ENCODE measurements at regions not wholly inside any gene's neighbourhood (a gene's known extent, or its start where the extent isn't known, plus 50 kb on each side); places are given as distances from the start of the nearest gene placed in this dataset.

DNA sequence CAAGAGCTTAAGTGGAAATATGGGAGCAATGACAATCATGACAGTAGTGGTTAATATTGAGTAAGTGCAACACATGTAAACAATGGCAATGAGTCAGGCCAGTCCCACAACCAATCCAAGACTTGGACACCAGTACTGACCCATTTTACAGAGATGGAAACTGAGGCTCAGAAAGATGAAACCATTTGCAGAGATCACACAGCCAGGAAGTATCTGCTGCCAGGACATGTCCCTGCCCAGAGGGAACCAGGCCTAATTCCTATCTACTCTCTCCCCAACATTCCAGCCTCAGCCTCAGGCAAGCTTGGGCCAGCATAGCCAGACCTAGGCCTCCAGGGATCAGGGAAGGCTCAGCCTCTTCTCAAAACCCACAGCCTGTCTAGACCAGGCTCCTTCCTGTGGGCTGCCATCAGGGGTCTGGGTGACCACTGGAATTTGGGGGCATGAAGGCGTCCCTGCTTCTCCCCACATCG, 395.1 kb downstream of the MN1 start:
- no peak for DNase-seq

GRCh38 chr22:27407369-27407985, 394.1 kb downstream of the MN1 start:
- DNase-seq: no peak

- no peak for DNase-seq
Observed at GRCh38 chr22:27408068-27408467, 393.5 kb downstream of the MN1 start.

DNA sequence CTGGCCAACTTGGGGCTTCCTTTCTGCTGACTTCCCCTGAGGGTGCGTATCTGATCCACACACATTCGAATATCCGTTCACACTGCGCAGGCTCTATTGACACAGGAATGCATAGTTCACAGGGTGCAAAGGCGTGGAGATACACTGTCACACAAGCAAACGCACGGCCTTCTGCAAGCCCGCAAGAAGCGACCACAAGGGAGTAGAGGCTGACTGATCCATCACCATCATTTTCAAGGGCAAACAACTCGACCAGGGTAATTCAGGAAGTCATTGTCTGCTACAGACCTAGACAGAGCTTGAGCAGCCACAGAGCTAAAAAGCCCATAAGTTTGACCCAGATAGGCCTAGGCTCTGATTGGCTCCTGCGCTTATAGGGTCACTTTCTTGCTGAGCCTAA, 392.3 kb downstream of the MN1 start:
- DNase-seq: no peak

GRCh38 chr22:27412866-27413445, 388.6 kb downstream of the MN1 start:
- DNase-seq: no peak

- DNase-seq: no peak
Observed at GRCh38 chr22:27413702-27414101, 387.9 kb downstream of the MN1 start.

GRCh38 chr22:27416511-27417420, 384.8 kb downstream of the MN1 start:
- no peak for DNase-seq

- no peak for DNase-seq
Observed at GRCh38 chr22:27417421-27417814, 384.1 kb downstream of the MN1 start.

DNA sequence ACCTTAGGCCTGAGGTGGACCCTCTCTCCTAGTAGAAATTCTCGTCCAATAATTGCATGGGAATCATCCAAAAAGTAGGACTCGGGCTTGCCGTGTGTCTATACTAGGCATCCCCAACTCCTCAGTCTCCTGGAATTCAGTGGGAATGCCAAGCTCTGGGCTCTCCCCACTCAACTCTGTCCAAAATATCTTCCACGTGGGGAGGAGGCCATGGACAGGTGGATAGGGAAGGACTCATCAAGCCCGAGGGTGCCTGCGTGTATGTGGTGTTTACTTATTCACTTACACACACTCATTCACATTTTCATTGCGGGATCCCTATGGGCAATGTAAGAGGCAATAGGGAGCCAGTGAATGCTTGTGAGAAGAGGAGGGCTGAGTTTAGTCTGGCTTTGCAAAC, 383.3 kb downstream of the MN1 start:
- no peak for DNase-seq

- no peak for DNase-seq
Observed at GRCh38 chr22:27419473-27419872, 382.1 kb downstream of the MN1 start.

GRCh38 chr22:27420195-27420816, 381.2 kb downstream of the MN1 start:
- DNase-seq: no peak

- DNase-seq: no peak
Observed at GRCh38 chr22:27420817-27421361, 380.7 kb downstream of the MN1 start.

DNA sequence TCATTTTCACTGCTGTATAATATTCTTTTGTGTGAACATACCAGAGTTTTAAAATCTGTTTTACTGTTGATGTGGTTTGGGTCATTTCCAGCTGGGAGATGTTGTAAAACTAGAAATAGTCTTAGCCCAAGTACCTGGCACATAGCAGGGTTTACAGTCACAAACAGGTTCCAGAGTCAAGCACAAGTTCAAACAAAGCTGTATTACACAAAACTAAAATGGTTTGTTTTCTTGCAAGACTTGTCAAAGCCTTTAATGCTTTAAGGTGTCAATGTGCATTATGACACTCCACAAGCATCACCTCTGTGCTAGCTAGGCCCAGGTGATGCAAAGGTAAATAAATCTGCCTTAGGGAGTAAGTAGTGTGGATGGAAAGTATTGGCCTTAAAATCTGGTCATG, 379.1 kb downstream of the MN1 start:
- DNase-seq: no peak

DNA sequence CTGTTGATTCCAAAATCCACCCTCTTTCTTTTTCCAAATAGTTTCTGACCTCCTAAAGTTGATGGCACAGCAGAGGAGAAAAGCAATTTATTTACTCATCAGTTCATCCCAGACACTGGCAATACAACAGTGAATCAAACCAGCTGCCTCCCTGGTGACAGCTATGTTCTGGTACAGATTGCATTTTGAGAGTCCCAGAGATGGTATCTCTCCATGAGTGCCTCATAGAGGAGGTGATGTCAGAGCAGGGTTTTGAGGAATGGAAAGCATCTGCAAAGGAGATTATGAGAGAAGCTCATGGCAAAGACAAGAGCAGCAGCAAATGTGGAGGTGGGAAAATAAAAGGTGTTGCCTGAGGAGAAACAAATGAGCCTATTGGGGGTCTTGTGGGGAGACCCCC, 377.2 kb downstream of the MN1 start:
- DNase-seq: no peak

DNA sequence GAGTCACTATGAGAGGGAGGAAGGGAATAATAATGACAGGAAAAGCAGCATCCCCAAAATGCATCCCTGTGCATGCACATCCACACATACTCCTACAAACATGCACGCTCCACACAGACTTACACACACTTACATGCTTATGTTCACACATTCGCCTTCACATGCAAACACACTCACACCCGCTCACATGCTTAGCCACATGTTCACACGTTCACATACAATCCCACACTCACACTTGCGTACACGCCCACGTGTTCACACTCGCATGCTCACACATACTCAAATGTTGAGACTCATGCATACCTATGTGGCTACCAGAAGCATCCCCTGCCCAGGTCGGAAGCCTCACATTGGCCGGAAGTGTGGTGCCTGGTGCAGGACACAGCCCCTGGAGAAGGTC, 372.1 kb downstream of the MN1 start:
- no peak for DNase-seq

DNA sequence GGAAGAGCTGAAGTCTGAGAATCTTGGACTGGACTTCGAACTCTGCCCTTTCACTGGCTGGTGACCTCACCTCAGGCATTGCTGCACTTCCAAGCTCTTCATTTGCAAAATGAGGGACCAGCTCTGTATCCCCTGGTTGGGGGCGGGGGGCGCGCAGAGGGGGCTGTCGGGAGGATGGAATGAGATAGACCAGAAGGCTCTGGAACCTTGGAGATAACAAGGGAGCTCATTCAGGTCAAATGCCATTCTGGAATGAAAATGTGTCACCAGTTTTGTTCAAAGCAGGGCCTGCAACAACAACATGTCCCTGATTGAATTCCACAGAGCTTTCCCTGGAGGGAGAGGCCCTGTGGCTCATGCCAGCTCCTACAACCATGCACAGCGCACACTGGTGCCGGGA, 370.5 kb downstream of the MN1 start:
- no peak for DNase-seq

DNA sequence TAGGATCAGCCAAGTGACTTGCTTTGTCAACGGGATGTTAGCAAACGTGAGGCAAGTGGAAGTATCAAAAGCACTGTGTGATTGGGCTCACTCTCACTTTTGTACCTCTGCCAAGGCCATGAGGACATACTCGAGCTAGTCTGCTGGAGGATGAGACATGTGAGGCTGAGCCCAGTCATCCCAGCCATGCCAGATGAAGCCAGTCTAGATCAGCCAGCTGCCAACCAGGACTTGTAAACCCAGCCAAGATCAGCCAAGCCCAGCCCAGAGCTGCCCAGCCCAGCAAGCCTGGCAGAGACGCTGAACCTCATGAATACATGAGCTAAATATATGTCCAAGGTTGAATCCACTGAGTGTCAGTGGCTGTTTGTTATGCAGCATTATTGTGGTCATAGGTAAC, 369.7 kb downstream of the MN1 start:
- DNase-seq: no peak

DNA sequence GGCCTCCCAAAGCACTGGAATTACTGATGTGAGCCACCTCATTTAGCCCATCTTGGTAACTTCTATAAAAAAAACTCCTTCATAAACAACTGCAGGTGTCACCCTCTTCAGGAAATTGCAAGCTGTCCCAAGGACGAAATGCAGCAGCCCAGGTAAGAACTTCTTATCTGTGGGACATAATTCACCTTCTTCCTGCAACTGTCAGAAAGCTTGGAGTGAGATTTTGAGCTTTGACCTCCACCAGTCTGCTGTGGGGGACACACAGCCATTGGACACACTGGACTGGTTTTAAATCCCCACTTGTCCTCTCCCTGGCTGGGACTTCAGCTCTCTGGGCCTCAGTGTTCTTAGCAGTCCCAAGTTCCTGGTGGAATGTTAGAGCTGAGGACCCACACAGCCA, 368.5 kb downstream of the MN1 start:
- no peak for DNase-seq

DNA sequence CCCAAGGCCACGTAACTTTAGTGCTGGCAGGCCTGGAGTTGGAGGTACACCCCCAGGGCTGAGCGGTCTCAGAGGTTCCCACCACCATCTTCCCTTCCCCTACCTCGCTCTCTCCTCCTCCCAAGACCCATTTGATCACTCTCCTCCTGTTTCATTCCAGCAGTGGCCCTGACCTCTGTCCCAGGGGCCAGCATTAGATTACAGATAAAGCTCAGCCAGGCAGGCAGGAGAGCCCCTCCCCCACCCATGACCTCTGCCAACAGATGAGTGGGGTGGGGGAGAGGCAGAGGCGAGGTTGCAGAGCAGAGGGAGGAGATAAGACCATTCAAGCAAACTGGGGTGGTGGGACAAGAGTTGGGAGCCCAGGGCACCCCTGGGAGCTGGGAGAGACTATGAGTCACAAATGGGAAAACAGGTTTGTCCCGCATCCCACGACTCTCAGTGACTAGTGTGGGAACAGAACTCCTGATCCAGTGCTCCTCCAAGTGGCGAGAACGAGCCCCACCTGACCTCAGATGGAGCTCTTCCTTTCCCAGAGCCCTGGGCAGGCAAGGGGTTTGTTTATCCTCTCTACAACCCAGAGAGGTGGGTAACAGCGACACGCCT, 367.9 kb downstream of the MN1 start:
- no peak for DNase-seq

DNA sequence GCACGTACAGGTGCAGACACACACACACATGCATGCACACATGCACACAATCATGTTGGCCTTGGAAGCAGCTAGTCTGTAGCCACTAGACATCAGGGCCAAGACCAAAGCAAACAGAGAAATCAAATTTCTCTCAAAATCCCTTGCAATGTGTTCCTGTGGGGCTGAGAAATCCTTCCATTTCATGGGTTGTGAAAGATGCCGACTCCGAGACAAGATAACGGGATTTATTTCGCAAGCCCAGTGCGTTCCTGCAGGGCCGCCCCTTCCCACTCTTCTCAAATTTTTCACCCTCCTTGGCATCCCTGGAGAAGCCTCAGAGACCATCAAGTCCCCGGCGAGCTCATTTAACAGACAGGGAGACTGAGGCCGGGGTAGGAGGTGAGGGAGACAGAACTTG, 366.7 kb downstream of the MN1 start:
- DNase-seq: no peak

DNA sequence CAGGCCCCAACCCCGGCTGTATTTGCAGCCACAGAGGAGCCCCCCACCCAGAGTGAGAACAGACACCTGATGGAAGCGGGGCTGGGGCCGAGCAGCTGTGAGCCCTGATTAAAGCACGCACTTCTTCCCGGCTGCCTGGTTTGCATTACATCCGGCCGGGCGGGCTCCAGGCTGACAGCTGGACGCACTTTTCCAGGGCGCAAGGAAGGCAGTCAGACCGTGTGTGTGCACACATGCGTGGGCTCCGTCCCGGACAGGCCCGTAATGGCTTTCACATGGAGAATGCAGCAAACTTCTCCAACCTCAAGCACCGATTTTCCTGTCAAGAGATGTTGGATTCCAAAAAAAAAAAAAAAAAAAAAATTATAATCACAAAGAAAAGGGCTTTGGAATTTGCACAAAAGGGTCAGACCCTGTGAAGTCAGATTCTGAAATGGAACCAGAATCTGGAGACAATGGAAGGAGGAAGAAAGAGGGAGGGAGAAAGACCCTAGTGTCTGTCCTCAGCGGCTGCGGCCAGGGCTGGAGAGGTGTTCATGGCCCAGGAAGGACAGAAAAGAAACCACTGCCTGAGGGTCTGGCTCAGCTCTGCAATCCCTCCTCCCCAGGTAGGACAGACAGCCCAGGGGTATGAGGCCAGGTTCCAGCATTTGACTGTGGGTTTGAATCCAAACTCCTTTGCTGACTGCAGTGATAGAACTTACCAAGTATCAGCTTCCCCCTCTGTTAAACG, 365.5 kb downstream of the MN1 start:
- DNase-seq: no peak

- DNase-seq: no peak
Observed at GRCh38 chr22:27436591-27436990, 365.0 kb downstream of the MN1 start.

Measured in NCI-H2107 (cell line).